IMR-90 (cell line): ENCODE measurements at regions not wholly inside any gene's neighbourhood (a gene's known extent, or its start where the extent isn't known, plus 50 kb on each side); places are given as distances from the start of the nearest gene placed in this dataset.

Experiments
- ATAC-seq: fragments of 200-7000 bp; cut with Tn5 transposase; 2 replicates; pipeline ENCODE4 v1.9.1; 2020; ENCODE audit warnings: low read depth, mild to moderate bottlenecking, moderate library complexity
- BruUV-seq: library from RNA; stranded (reverse); fragments of 400-500 nt; replicated peaks from 2 replicates; lab custom pipeline; 2021; lab: Mats Ljungman, UMichigan
- CTCF ChIA-PET: fragments of 300-600 bp; formaldehyde crosslinking; extraction: SDS; loops from one replicate; lab custom pipeline; 2021; ENCODE audit warnings: antibody characterized with exemption; lab: Yijun Ruan, JAX
- POLR2A ChIA-PET: fragments of 300-600 bp; sonication (Branson Sonifier 250); formaldehyde crosslinking; loops from one replicate; lab custom pipeline; 2022; ENCODE audit warnings: antibody characterized with exemption; ENCODE audit not compliant: unreplicated experiment; lab: Charles Lee
- DNase-seq: peaks from one replicate; pipeline ENCODE4 v3.0.0; 2013
- H2AFZ ChIP-seq: replicated peaks from 2 replicates; pipeline ENCODE3; 2013; ENCODE audit warnings: low read length, mild to moderate bottlenecking; ENCODE audit not compliant: poor library complexity
- H2AK5ac ChIP-seq: 2 replicates; pipeline ENCODE4 v1.6.1; 2013; ENCODE audit warnings: low read depth, low read length, inconsistent platforms
- H2AK9ac ChIP-seq: replicated peaks from 2 replicates; pipeline ENCODE3; 2013; ENCODE audit warnings: mild to moderate bottlenecking, low read depth, low read length, moderate library complexity; ENCODE audit not compliant: poor library complexity
- H2BK120ac ChIP-seq: 2 replicates; pipeline ENCODE4 v1.6.1; 2013; ENCODE audit warnings: low read depth, low read length, inconsistent platforms
- H2BK15ac ChIP-seq: 3 replicates; pipeline ENCODE4 v1.6.1; 2013; ENCODE audit warnings: low read depth, low read length, inconsistent platforms
- H2BK20ac ChIP-seq: 2 replicates; pipeline ENCODE4 v1.6.1; 2013; ENCODE audit warnings: low read depth, mild to moderate bottlenecking, inconsistent platforms, low read length, moderate library complexity
- H2BK5ac ChIP-seq: 2 replicates; pipeline ENCODE4 v1.6.1; 2013; ENCODE audit warnings: mild to moderate bottlenecking, low read depth, low read length, inconsistent platforms; ENCODE audit not compliant: poor library complexity, severe bottlenecking
- H3K14ac ChIP-seq: replicated peaks from 2 replicates; pipeline ENCODE4 v1.6.1; 2013; ENCODE audit warnings: low read depth, low read length, inconsistent platforms
- H3K18ac ChIP-seq: 2 replicates; pipeline ENCODE4 v1.6.1; 2013; ENCODE audit warnings: low read depth, low read length, control low read depth
- H3K23ac ChIP-seq: 2 replicates; pipeline ENCODE4 v1.6.1; 2013; ENCODE audit warnings: low read depth, low read length, inconsistent platforms
- H3K27ac ChIP-seq: 2 replicates; pipeline ENCODE4 v1.5.1; 2013; ENCODE audit warnings: mild to moderate bottlenecking, control low read depth, low read length; ENCODE audit not compliant: insufficient read depth
- H3K27me3 ChIP-seq: 2 replicates; pipeline ENCODE4 v1.6.1; 2013; ENCODE audit warnings: low read length; ENCODE audit not compliant: control insufficient read depth, insufficient read depth
- H3K36me3 ChIP-seq: 2 replicates; pipeline ENCODE4 v1.6.1; 2013; ENCODE audit warnings: low read length, mixed read lengths; ENCODE audit not compliant: control insufficient read depth, insufficient read depth
- H3K4ac ChIP-seq: 2 replicates; pipeline ENCODE4 v1.6.1; 2013; ENCODE audit warnings: low read depth, low read length, inconsistent platforms
- H3K4me1 ChIP-seq: 2 replicates; pipeline ENCODE4 v1.6.1; 2013; ENCODE audit warnings: low read length, mixed read lengths; ENCODE audit not compliant: control insufficient read depth, insufficient read depth
- H3K4me2 ChIP-seq: 2 replicates; pipeline ENCODE4 v1.6.1; 2013; ENCODE audit warnings: low read depth, mild to moderate bottlenecking, control low read depth, low read length, moderate library complexity
- H3K4me3 ChIP-seq: 2 replicates; pipeline ENCODE4 v1.5.1; 2013; ENCODE audit warnings: low read depth, mild to moderate bottlenecking, control low read depth, low read length, moderate library complexity; ENCODE audit not compliant: insufficient read depth
- H3K56ac ChIP-seq: 2 replicates; pipeline ENCODE4 v1.6.1; 2013; ENCODE audit warnings: low read length, inconsistent platforms; ENCODE audit not compliant: insufficient read depth; ENCODE audit errors: extremely low read depth
- H3K79me1 ChIP-seq, 2 experiments: 2 replicates each; pipeline ENCODE4 v1.6.1; 2013; ENCODE audit warnings: low read length in 2 of 2, inconsistent platforms in 1 of 2, low read depth in 1 of 2
- H3K9ac ChIP-seq: 2 replicates; pipeline ENCODE4 v1.6.1; 2013; ENCODE audit warnings: low read depth, low read length, control low read depth
- H3K9me1 ChIP-seq: 2 replicates; pipeline ENCODE4 v1.6.1; 2013; ENCODE audit warnings: low read length, inconsistent platforms; ENCODE audit not compliant: insufficient read depth
- H3K9me3 ChIP-seq: 2 replicates; pipeline ENCODE4 v1.6.1; 2013; ENCODE audit warnings: low read length; ENCODE audit not compliant: control insufficient read depth, insufficient read depth
- H4K20me1 ChIP-seq: 2 replicates; pipeline ENCODE4 v1.6.1; 2013; ENCODE audit warnings: low read length, inconsistent platforms; ENCODE audit not compliant: insufficient read depth
- H4K5ac ChIP-seq: 2 replicates; pipeline ENCODE4 v1.6.1; 2013; ENCODE audit warnings: mild to moderate bottlenecking, low read depth, low read length, control low read depth
- H4K8ac ChIP-seq, 2 experiments: 2 replicates each; pipeline ENCODE4 v1.6.1; 2013; ENCODE audit warnings: low read depth in 2 of 2, low read length in 2 of 2, control low read depth in 1 of 2, inconsistent platforms in 1 of 2
- H4K91ac ChIP-seq: 2 replicates; pipeline ENCODE4 v1.6.1; 2013; ENCODE audit warnings: low read depth, low read length, inconsistent platforms; ENCODE audit not compliant: insufficient read depth
- CEBPB ChIP-seq: IDR thresholded peaks from 2 replicates; pipeline ENCODE4 v1.6.1; 2012; ENCODE audit warnings: low read depth, low read length, improper control_type of control experiment
- MXI1 ChIP-seq: IDR thresholded peaks from 2 replicates; pipeline ENCODE4 v1.6.1; 2012; ENCODE audit warnings: low read depth, mild to moderate bottlenecking, low read length, moderate library complexity, borderline replicate concordance
- NFE2L2 ChIP-seq: fragments of 150-350 bp; IDR thresholded peaks from 2 replicates; pipeline ENCODE4 v1.6.1; 2016; ENCODE audit warnings: low read depth, mild to moderate bottlenecking, low read length
- WGBS, 2 experiments: methylation state at CpG; one replicate each; pipeline versions ENCODE4 v1.1.5 to v1.1.7; 2013; ENCODE audit warnings: missing lambda C conversion rate in 2 of 2; ENCODE audit not compliant: insufficient read length in 1 of 2; ENCODE audit errors: extremely low coverage in 2 of 2; 5-methylcytosine and 5-hydroxymethylcytosine counted together
- dilution Hi-C: fragments of 300-500 bp; cut with HindIII; formaldehyde crosslinking; loops from one replicate; pipeline ENCODE4 v1.14.3; 2018; ENCODE audit warnings: low sequenced_read_pairs; ENCODE audit not compliant: unreplicated experiment
- in situ Hi-C: fragments of 300-500 bp; cut with MboI; formaldehyde crosslinking; loops from 3 replicates; pipeline ENCODE4 v1.14.3; 2019; ENCODE audit warnings: low sequenced_read_pairs, inconsistent platforms, mixed read lengths
- intact Hi-C: fragments of 100-400 bp; cut with micrococcal nuclease; formaldehyde crosslinking; loops from 2 replicates; pipeline ENCODE4 v1.10.0; 2022

DNA sequence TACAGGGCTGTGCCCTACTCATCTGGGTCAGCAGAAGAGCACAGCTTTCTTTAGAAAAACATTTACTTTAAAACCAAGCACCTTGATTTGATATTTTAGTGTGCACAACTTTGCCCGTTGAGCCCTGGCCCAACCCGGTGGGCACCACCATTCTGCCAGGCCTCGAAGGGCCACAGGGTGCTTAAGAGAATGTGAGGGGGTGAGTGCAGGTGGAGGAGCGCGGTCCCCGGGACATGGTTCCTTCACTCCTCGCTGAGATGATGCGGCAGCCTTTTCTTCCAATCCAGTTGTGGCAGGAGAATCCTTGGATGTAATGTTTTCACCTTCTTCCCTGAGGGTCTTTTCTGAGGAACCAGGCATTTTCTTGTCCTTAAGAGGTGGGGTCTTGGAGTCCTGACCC is 119.0 kb downstream of the RPIA start:
- Histone ChIP-seq H2BK20ac (no peak overlapping the region), H4K5ac (no peak overlapping the region), H3K4me1 (no peaks in the 10 kb centered on the region), H4K8ac (no peak overlapping the region), H3K4me3 (no peak overlapping the region), H3K9me3 (no peaks in the 10 kb centered on the region), H3K36me3 (no peaks in the 10 kb centered on the region), H4K91ac (no peak overlapping the region), H3K79me1 (no peaks in the 10 kb centered on the region), H3K27ac (no peak overlapping the region), H2BK15ac (no peak overlapping the region), H4K20me1 (no peaks in the 10 kb centered on the region), H2AK9ac (no peak overlapping the region), H2BK5ac (no peak overlapping the region), H3K4me2 (no peak overlapping the region), H2AFZ (no peak overlapping the region), H3K56ac (no peak overlapping the region), H3K14ac (no peak overlapping the region), H3K23ac (no peak overlapping the region), H2BK120ac (no peak overlapping the region), H3K4ac (no peak overlapping the region), H2AK5ac (no peak overlapping the region), H3K18ac (no peak overlapping the region), H3K27me3 (no peaks in the 10 kb centered on the region), H3K9me1 (no peaks in the 10 kb centered on the region), H3K9ac (no peak overlapping the region)
- intact Hi-C loops: no loop called here
- TF ChIP-seq NFE2L2 (no peak), CEBPB (no peak), MXI1 (no peak)
- in situ Hi-C loops: no loop called here
- POLR2A ChIA-PET: no interaction called here
- no TSS peak for BruUV-seq
- dilution Hi-C loops: no loop called here
- no peak for ATAC-seq
- WGBS, 2 experiments: 93% methylated on average over 5 of the region's 8 CpGs; no CpG with 5 or more reads in 1 of the 2 experiments
- no peak for DNase-seq
- CTCF ChIA-PET: no interaction called here
